Activated CD4-positive, alpha-beta T cell treated with anti-CD3 and anti-CD28 coated beads for 1 hour (primary cell): ENCODE measurements at regions not wholly inside any gene's neighbourhood (a gene's known extent, or its start where the extent isn't known, plus 50 kb on each side); places are given as distances from the start of the nearest gene placed in this dataset.

Experiments used
- DNase-seq: peaks from one replicate; pipeline ENCODE4 v3.0.0-alpha.2; 2020

- DNase-seq: no peak
These were observed 228.2 kb downstream of the TBL1XR1 start for GRCh38 chr3:176969066-176969465.

DNA sequence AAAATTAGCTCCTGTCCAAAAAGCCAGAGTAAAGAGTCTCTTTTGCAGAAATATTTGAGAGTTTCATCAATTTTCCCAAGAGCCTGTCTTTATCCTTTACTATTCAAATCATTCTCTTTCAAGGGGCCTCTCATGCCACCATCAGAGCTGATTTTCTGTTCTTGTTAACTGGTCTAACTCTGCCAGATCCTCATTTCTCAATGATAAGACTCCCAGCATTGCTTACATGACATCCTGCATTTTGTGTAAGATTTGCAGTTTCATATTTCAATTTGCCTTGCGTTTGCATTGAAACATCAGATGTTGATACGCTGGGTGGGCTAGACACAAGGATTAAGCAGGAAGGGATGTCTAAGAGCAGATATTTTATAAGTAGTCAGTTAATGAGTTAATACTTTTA, 228.7 kb downstream of the TBL1XR1 start:
- DNase-seq: no peak

DNA sequence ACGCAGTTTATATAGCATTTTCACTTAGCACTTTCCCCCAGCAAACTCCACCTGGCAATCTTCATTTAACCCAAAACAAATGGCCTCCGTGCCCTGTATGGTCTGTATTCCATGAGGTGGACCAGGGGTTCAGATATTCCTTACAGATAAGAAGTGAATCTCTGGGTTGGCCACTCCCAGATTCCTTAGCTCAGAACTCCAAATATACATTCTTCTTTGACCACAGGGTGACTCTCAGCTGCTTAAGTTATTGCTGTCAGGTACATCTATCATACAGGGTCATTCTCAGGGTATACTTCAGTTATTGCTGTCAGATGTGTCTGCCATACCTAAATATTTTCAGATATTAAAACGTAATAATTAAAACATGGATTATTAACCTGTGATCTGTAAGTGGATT, 229.8 kb downstream of the TBL1XR1 start:
- no peak for DNase-seq

DNA sequence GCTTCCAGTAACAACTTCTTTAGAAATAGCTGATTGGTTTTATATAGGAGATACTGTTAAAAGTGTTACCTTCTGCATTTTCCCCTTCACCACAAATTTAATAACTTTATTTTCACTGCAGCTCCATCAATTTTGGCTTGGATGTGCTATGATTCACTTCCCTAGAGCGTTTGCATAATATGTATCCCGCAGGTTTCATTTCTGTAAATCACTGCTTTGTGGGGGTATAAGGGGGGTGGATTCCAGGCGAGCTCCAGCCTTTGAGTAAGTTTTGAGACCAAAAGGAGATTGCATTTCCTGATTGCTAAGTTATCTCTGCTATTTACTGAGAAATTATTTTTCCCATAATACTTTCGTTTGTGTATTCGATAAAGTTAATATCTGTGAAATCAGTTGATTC, 232.6 kb downstream of the TBL1XR1 start:
- no peak for DNase-seq

DNA sequence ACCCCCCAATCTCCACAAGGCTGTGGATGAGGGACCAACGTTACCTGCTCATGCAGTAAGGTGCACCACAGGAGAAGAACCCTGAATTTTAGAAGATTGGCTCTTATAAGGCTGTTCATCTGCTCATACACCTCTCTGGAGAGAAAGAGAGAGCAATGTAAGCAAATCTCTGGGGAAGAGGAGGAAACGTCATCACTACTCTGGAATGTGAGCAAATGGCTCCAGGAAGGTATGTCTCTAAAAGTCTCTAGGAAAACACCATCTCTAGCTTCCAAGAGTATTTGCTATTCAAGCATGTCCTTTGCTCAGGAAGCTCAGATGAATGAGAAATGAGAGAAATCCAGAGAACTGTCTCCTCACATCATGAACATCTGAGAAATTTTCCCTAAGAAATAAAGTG, 235.4 kb downstream of the TBL1XR1 start:
- DNase-seq: no peak

DNA sequence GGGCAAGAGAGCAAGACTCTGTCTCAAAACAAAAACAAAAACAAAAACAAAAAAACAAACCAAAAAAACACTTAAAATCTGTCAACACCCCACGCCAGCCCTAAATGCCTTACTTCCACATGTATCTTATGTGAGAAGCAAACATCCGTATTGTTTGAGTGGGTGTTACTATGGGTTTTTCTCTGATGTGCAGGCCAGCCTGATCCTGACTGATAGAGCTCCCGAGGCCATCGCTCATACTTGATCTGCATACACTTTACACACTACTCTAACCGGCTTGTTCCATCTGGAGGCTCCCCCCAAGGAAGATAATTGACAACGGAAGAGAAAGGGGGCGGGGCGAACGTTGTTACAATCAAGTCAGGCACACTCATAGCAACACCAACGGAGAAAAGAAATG, 237.4 kb downstream of the TBL1XR1 start:
- DNase-seq: no peak

DNA sequence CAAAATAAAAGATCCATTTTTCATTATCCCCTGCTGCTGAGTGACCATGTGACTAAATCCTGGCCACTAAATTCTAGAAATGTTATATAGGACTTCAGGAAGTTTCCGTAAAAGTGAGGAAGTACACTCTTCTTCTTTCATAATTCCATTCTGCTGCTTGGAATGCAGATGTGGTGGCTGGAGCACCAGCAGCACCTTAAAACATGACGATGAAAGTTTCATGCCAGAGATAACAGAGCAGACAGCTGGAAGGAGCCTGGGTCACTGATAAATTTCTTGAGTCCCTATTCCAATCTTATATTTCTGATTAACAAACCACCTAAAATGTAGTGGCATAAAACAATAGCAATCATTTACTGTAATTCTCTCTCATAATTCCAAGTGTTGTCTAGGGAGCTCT, 238.7 kb downstream of the TBL1XR1 start:
- DNase-seq: no peak

GRCh38 chr3:176954517-176954916, 242.8 kb downstream of the TBL1XR1 start:
- no peak for DNase-seq

GRCh38 chr3:176953106-176954060, 243.9 kb downstream of the TBL1XR1 start:
- no peak for DNase-seq

- DNase-seq: no peak
These were observed 245.5 kb downstream of the TBL1XR1 start for GRCh38 chr3:176951586-176952292.

DNA sequence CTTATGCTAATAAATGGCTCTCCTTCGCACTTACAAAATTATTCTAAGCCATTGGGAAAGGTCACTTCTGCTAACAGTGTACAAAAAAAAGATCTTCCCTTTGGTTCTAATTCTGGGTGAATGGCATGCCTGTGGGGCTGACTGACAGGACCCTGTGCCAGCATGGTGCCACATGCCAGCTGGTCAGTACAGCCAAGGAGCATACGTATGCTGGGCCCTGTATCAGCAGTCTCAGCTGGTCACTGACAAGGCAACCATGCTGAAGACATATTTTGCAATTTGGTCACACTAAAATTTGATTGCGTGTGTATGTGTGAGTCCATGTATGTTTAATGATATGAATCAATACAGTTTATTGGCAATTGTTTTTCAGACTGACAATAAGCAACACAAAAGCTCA, 246.1 kb downstream of the TBL1XR1 start:
- no peak for DNase-seq

- no peak for DNase-seq
These were observed 246.5 kb downstream of the TBL1XR1 start for GRCh38 chr3:176950743-176951142.

GRCh38 chr3:176948151-176948550, 249.1 kb downstream of the TBL1XR1 start:
- DNase-seq: no peak

DNA sequence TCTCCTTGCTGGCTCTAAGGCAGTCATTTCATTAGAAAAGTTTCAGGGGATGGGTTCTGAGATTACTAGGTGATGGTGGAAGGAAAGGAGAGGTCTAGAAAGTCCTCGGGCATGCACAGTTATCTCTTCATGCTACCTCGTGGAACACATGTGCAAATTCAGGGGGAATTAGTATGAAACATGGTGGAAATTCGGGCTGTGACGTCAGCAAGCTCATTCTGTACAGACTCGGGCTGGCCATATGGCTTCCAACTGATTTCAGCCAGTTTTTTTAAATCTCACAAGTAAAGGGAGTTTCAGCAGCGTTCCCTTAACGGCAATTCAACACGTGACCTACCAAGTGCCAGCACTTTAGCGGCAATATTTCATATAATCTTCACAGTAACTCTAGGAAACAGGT, 251.1 kb downstream of the TBL1XR1 start:
- DNase-seq: no peak

GRCh38 chr3:176942305-176942704, 255.0 kb downstream of the TBL1XR1 start:
- no peak for DNase-seq

- DNase-seq: no peak
These were observed 255.6 kb downstream of the TBL1XR1 start for GRCh38 chr3:176941689-176942088.

DNA sequence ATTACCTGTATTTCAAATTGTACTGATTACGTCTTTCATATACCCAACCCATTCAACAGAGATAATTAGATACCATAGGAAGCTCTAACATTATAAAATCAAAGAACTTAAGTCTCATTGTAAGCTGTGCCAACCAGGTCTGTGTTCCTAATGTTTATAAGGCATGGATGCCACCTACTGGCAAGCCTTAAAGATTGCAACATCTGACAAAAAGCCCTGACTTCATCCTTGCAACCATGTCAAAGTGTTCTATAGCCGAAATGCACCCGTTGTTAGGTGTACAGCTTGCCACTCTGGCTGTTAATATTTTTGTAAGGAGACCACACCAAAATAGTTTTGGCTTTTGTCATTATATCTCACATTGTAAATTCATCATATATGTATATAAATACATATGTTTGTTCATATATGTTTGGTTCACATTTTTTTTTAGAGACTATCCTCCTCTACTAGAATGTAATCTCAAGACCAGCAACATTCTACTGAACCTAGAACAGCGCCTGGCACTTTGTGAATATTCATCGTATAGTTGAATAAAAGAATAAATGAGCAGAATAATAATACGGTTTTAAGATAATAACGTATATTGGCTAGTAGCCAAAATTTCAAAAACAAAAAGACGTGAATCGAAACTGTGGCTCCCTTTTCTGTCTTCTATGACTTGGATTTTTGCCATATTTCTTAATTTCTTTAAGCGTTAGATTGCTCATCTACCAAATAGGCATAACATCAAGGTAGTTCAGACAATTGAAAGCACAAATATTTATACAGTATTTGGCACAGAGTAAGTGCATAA, 258.1 kb downstream of the TBL1XR1 start:
- no peak for DNase-seq

- no peak for DNase-seq
These were observed 259.3 kb downstream of the TBL1XR1 start for GRCh38 chr3:176937994-176938393.

- no peak for DNase-seq
These were observed 259.7 kb downstream of the TBL1XR1 start for GRCh38 chr3:176937541-176937940.

GRCh38 chr3:176935194-176935888, 261.9 kb downstream of the TBL1XR1 start:
- DNase-seq: no peak

DNA sequence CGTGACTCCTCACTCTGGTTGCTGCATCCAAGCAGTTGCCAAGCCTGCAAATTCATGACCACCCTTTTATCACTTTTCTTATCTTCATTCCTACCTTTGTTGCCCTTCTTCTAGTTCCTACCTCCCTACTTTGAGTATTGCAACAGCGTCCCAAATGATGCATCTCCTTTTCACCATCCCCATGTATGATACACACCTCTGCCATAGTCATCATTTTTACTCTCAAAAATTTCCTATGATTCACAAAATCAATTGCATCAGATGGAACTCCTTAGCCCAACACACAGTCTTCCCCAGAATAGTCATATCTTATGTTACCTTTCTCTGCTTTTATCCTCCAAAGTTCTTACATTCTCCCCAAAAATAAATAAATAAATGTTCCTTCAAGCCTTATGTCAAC, 262.6 kb downstream of the TBL1XR1 start:
- no peak for DNase-seq

DNA sequence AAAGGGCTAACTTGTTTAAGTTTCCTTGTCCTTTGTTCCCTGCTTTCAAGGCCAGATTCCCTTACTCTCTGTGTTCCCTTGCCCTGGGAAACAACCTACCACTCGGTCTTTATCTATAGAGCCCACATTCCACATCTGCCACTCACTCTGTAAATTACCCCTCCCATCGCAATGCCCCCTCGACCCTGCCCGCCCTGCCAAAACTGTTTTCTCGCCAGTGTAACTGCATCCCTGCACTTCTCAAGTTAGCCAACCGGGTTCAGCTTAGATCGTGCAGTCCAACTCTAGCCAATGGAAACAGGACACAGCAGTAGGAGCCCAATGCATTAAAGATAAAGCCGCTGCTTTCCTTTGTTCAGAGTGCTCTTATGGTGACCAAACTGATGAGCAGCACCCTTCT, 263.6 kb downstream of the TBL1XR1 start:
- DNase-seq: no peak

GRCh38 chr3:176932433-176932832, 264.8 kb downstream of the TBL1XR1 start:
- no peak for DNase-seq
